SHP77 (cell line): ENCODE measurements at regions not wholly inside any gene's neighbourhood (a gene's known extent, or its start where the extent isn't known, plus 50 kb on each side); places are given as distances from the start of the nearest gene placed in this dataset.
"Not testable (repeated sequence)": the region's sequence is repeated elsewhere in the genome, so short reads cannot be mapped to it uniquely, and the experiment has no call there.

Source experiments
- DNase-seq, 2 experiments: peaks; one replicate each; lab custom pipeline; 2025; lab: John Stamatoyannopoulos, UW

GRCh38 chr10:85459906-85460305, 906.7 kb downstream of the GRID1 start:
- no peak for DNase-seq

- DNase-seq: no peak
These were observed 902.3 kb downstream of the GRID1 start for GRCh38 chr10:85464336-85464735.

GRCh38 chr10:85477979-85478378, 888.6 kb downstream of the GRID1 start:
- no peak for DNase-seq

GRCh38 chr10:85490431-85490830, 876.2 kb downstream of the GRID1 start:
- no peak for DNase-seq

GRCh38 chr10:85491652-85492051, 874.9 kb downstream of the GRID1 start:
- no peak for DNase-seq

- DNase-seq: no peak
These were observed 873.9 kb downstream of the GRID1 start for GRCh38 chr10:85492684-85493083.

GRCh38 chr10:85493703-85494102, 872.9 kb downstream of the GRID1 start:
- DNase-seq: no peak

GRCh38 chr10:85504641-85505040, 862.0 kb downstream of the GRID1 start:
- not testable (repeated sequence) for DNase-seq

GRCh38 chr10:85508159-85508558, 858.4 kb downstream of the GRID1 start:
- DNase-seq: no peak

- no peak for DNase-seq
These were observed 855.9 kb downstream of the GRID1 start for GRCh38 chr10:85510682-85511081.

GRCh38 chr10:85513436-85513835, 853.2 kb downstream of the GRID1 start:
- no peak for DNase-seq

GRCh38 chr10:85515316-85515715, 851.3 kb downstream of the GRID1 start:
- DNase-seq: no peak

GRCh38 chr10:85524001-85524666, 842.5 kb downstream of the GRID1 start:
- DNase-seq: no peak

- DNase-seq: no peak
These were observed 838.8 kb downstream of the GRID1 start for GRCh38 chr10:85527616-85528317.

- no peak for DNase-seq
These were observed 838.3 kb downstream of the GRID1 start for GRCh38 chr10:85528318-85528652.

- no peak for DNase-seq
These were observed 834.9 kb downstream of the GRID1 start for GRCh38 chr10:85531706-85532105.

GRCh38 chr10:85532773-85533172, 833.8 kb downstream of the GRID1 start:
- no peak for DNase-seq

GRCh38 chr10:85535926-85536325, 830.7 kb downstream of the GRID1 start:
- DNase-seq: no peak

GRCh38 chr10:85537561-85537960, 829.0 kb downstream of the GRID1 start:
- no peak for DNase-seq

- DNase-seq: no peak
These were observed 828.0 kb downstream of the GRID1 start for GRCh38 chr10:85538601-85539000.

GRCh38 chr10:85542152-85542551, 824.4 kb downstream of the GRID1 start:
- no peak for DNase-seq

GRCh38 chr10:85542936-85543730, 823.5 kb downstream of the GRID1 start:
- no peak for DNase-seq

- no peak for DNase-seq
These were observed 821.6 kb downstream of the GRID1 start for GRCh38 chr10:85544956-85545355.
